Gastroesophageal sphincter (tissue), 3 donors: ENCODE measurements at regions not wholly inside any gene's neighbourhood (a gene's known extent, or its start where the extent isn't known, plus 50 kb on each side); places are given as distances from the start of the nearest gene placed in this dataset.

ENCODE experiments used
- EP300 ChIP-seq: sonication (generic); formaldehyde crosslinking; IDR thresholded peaks from one replicate; pipeline ENCODE4 v1.6.1; 2017; ENCODE audit warnings: antibody characterized with exemption, mild to moderate bottlenecking
- POLR2A ChIP-seq, 2 donors: fragments of 450-650 bp; IDR thresholded peaks; one replicate each; pipeline ENCODE4 v1.6.1; 2017; ENCODE audit warnings: antibody characterized with exemption in 2 of 2, mild to moderate bottlenecking in 2 of 2, moderate library complexity in 1 of 2
- POLR2AphosphoS5 ChIP-seq: sonication (generic); formaldehyde crosslinking; IDR thresholded peaks from one replicate; pipeline ENCODE4 v1.6.1; 2017; ENCODE audit warnings: antibody characterized with exemption
- TF ChIP-seq, protein P1 (sequence below), 4 experiments: fragments of 200-600 bp in 2 of 4; fragments of 450-650 bp in 2 of 4; sonication (generic) in 1 of 4; IDR thresholded peaks; one replicate each; pipeline ENCODE4 v1.5.1; 2017 to 2019; ENCODE audit warnings: antibody characterized with exemption in 4 of 4, mild to moderate bottlenecking in 2 of 4, moderate library complexity in 2 of 4

GRCh38 chr6:43993881-43994523 lies 133.2 kb downstream of the MRPL14 start:
- TF ChIP-seq POLR2A (IDR thresholded peaks at IDR 0.05) (no peak), EP300 (no peak), POLR2AphosphoS5 (no peak)
- TF ChIP-seq, protein P1, sequence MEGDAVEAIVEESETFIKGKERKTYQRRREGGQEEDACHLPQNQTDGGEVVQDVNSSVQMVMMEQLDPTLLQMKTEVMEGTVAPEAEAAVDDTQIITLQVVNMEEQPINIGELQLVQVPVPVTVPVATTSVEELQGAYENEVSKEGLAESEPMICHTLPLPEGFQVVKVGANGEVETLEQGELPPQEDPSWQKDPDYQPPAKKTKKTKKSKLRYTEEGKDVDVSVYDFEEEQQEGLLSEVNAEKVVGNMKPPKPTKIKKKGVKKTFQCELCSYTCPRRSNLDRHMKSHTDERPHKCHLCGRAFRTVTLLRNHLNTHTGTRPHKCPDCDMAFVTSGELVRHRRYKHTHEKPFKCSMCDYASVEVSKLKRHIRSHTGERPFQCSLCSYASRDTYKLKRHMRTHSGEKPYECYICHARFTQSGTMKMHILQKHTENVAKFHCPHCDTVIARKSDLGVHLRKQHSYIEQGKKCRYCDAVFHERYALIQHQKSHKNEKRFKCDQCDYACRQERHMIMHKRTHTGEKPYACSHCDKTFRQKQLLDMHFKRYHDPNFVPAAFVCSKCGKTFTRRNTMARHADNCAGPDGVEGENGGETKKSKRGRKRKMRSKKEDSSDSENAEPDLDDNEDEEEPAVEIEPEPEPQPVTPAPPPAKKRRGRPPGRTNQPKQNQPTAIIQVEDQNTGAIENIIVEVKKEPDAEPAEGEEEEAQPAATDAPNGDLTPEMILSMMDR (IDR thresholded peaks at IDR 0.05): no peak
